Heart left ventricle (tissue), 16 donors: ENCODE measurements at regions not wholly inside any gene's neighbourhood (a gene's known extent, or its start where the extent isn't known, plus 50 kb on each side); places are given as distances from the start of the nearest gene placed in this dataset.
"Not testable (repeated sequence)": the region's sequence is repeated elsewhere in the genome, so short reads cannot be mapped to it uniquely, and the experiment has no call there.

Experiments
- ATAC-seq, 4 donors: fragments of 200-7000 bp; cut with Tn5 transposase; one replicate each; pipeline ENCODE4 v1.9.1; 2020 to 2022; ENCODE audit warnings: moderate library complexity in 4 of 4, mild to moderate bottlenecking in 3 of 4, moderate number of reproducible peaks in 1 of 4
- DNase-seq, 5 donors: peaks; one replicate each; pipeline ENCODE4 v3.0.0-alpha.2; 2020
- H3K27ac ChIP-seq, 12 donors: fragments of 200-600 bp; sonication (generic) in 4 of 12; one replicate each; pipeline versions ENCODE4 v1.5.0 to v1.8.0; 2016 to 2022; ENCODE audit warnings: mild to moderate bottlenecking in 2 of 12
- H3K27me3 ChIP-seq, 9 donors: fragments of 200-600 bp; sonication (generic) in 2 of 9; one replicate each; pipeline versions ENCODE4 v1.5.1 to v1.8.0; 2016 to 2022; ENCODE audit warnings: mild to moderate bottlenecking in 3 of 9
- H3K36me3 ChIP-seq, 9 donors: fragments of 200-600 bp; sonication (generic) in 2 of 9; one replicate each; pipeline versions ENCODE4 v1.5.0 to v1.8.0; 2018 to 2022; ENCODE audit warnings: mild to moderate bottlenecking in 2 of 9
- H3K4me1 ChIP-seq, 12 donors: fragments of 200-600 bp; sonication (generic) in 4 of 12; one replicate each; pipeline versions ENCODE4 v1.5.0 to v1.8.0; 2016 to 2022; ENCODE audit warnings: mild to moderate bottlenecking in 3 of 12
- H3K4me3 ChIP-seq, 12 donors: fragments of 200-600 bp; sonication (generic) in 4 of 12; one replicate each; pipeline versions ENCODE4 v1.5.0 to v1.8.0; 2017 to 2022; ENCODE audit warnings: mild to moderate bottlenecking in 9 of 12, moderate library complexity in 4 of 12
- H3K9me3 ChIP-seq, 12 donors: fragments of 200-600 bp; sonication (generic) in 4 of 12; one replicate each; pipeline versions ENCODE4 v1.5.0 to v1.8.0; 2016 to 2022; ENCODE audit warnings: mild to moderate bottlenecking in 1 of 12
- CTCF ChIP-seq, 12 donors: fragments of 200-600 bp; sonication (generic) in 4 of 12; IDR thresholded peaks; one replicate each; pipeline versions ENCODE4 v1.5.0 to v1.8.0; 2018 to 2022; ENCODE audit warnings: antibody characterized with exemption in 12 of 12, mild to moderate bottlenecking in 5 of 12
- POLR2A ChIP-seq, 2 donors: fragments of 450-650 bp; IDR thresholded peaks; one replicate each; pipeline ENCODE4 v1.6.1; 2017; ENCODE audit warnings: antibody characterized with exemption in 2 of 2, mild to moderate bottlenecking in 2 of 2, moderate library complexity in 2 of 2
- WGBS, 4 donors: extraction: QIAGEN DNeasy Blood & Tissue Kit in 2 of 4; methylation state at CpG; one replicate each; pipeline versions ENCODE4 v1.1.5 to v1.1.7; 2013 to 2018; 5-methylcytosine and 5-hydroxymethylcytosine counted together
- intact Hi-C, 10 donors: fragments of 100-400 bp; cut with DNase I; formaldehyde crosslinking; loops; one replicate each; pipeline versions ENCODE4 v1.11.1 to v1.14.2; 2022
- donor health status: ischemic (EF 13 %, LVEDD 7.1; RV severe dilation, severe dysfunction).
- donor health status: healthy with polysubstance abuse.
- donor health status: DM: no; HTN: yes; CAD: no.
- donor health status: DM: no; HTN: no; CAD: no.
- donor health status: ischemic (EF 25% LVEDD 6.9; RV normal size, moderate dysfunction).
- donor health status: ischemic (EF 25% LVEDD 5.7; RV mildly dilated, moderate dysfunction).
- donor health status: healthy.
- donor health status: DM: yes; HTN: yes; CAD: no.
- donor health status: ischemic (EF 35%, LVEDD 5.7; RV mildly dilated, moderate dysfunction).
- donor health status: nonischemic (EF 11% LVEDD 7.7; RV severe dilation, severe dysfunction).
- donor health status: DM: yes; HTN: yes; CAD: no.
- donor health status: PGD.
- donor health status: ischemic (EF 29% LVEDD 5.4; RV normal size, mild dysfunction).
- donor health status: nonischemic (EF 23%, LVEDD 6.1; RV moderate dilation, normal function).

DNA sequence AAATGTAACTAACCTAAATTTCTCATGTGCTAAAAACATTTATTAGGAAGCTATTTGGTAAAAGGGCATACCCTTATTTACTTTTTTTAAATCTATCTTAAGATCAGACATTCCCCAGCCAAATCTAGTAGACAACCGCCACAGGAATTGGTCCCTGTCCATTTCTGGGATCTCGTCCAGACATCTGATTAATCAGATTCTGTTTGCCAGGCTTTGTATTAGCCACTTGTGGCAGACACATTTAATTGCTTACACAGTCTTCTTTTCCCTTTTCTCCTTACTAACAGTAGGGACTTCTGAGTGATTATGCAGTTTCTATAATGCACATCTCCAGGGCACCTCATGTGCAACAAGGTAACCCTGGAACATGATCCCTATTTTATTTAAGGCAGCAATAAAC lies 449.0 kb upstream of the RGS18 start:
- no peak overlapping the region for H3K4me3 ChIP-seq
- 47 to 56% (median 55%) methylated on average over 2 of the region's 2 CpGs for WGBS, 4 donors
- no peaks in the 10 kb centered on the region for H3K36me3 ChIP-seq
- intact Hi-C loops, result no loop called here
- H3K27me3 ChIP-seq, result no peaks in the 10 kb centered on the region
- no peak overlapping the region for H3K27ac ChIP-seq
- DNase-seq (no peak), ATAC-seq (no peak)
- TF ChIP-seq CTCF (IDR thresholded peaks at IDR 0.05), result no peak
- TF ChIP-seq POLR2A (IDR thresholded peaks at IDR 0.05), result no peak
- no peaks in the 10 kb centered on the region for H3K9me3 ChIP-seq
- no peaks in the 10 kb centered on the region for H3K4me1 ChIP-seq

- Histone ChIP-seq H3K27me3 (peaks cover 0 to 4% (median 0%) of the 10 kb centered on the region in 9 donors), H3K4me3 (no peak overlapping the region), H3K9me3 (no peaks in the 10 kb centered on the region), H3K36me3 (no peaks in the 10 kb centered on the region), H3K27ac (no peak overlapping the region), H3K4me1 (no peaks in the 10 kb centered on the region)
- ATAC-seq, result no peak
- DNase-seq, result no peak
- WGBS, 4 donors, result 60 to 80% (median 67%) methylated on average over 6 of the region's 6 CpGs
- intact Hi-C loops, result no loop called here
- TF ChIP-seq POLR2A (IDR thresholded peaks at IDR 0.05) (no peak), CTCF (IDR thresholded peaks at IDR 0.05) (no peak)
These were observed 446.3 kb upstream of the RGS18 start for GRCh38 chr1:191711961-191712360.

DNA sequence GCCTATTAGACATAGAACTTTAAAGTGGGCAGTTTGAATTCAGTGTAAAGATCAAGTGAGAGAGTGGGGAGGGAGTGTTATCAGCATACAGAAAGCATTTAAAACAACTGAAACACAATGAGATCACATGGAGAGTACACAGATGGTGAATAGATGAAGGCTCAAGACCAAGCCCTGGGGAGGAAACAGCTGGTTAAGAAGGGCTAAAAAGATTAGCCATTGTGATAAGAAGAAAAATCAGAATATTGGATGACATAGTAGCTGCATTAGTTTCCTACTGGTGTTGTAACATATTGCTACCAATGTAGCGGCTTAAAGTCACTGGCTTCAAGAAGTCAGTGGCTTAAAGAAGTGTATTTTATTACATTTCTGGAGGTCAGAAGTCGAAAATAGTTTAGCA lies 443.4 kb upstream of the RGS18 start:
- Histone ChIP-seq H3K36me3 (no peaks in the 10 kb centered on the region), H3K9me3 (no peaks in the 10 kb centered on the region), H3K27ac (no peak overlapping the region), H3K27me3 (peaks cover 0 to 4% (median 0%) of the 10 kb centered on the region in 9 donors), H3K4me3 (no peak overlapping the region), H3K4me1 (no peaks in the 10 kb centered on the region)
- 57 to 71% (median 62%) methylated on average over 2 of the region's 2 CpGs for WGBS, 4 donors
- no peak for TF ChIP-seq CTCF (IDR thresholded peaks at IDR 0.05)
- TF ChIP-seq POLR2A (IDR thresholded peaks at IDR 0.05), result no peak
- DNase-seq (no peak), ATAC-seq (no peak)
- intact Hi-C loops, result no loop called here

GRCh38 chr1:191729742-191730141 lies 428.5 kb upstream of the RGS18 start:
- TF ChIP-seq CTCF (IDR thresholded peaks at IDR 0.05) (no peak), POLR2A (IDR thresholded peaks at IDR 0.05) (no peak)
- Histone ChIP-seq H3K9me3 (no peaks in the 10 kb centered on the region), H3K36me3 (no peaks in the 10 kb centered on the region), H3K27me3 (no peaks in the 10 kb centered on the region), H3K4me3 (no peak overlapping the region), H3K4me1 (no peaks in the 10 kb centered on the region), H3K27ac (no peak overlapping the region)
- ATAC-seq (no peak), DNase-seq (no peak)
- intact Hi-C loops, result no loop called here
- WGBS, 4 donors, result 64 to 74% (median 68%) methylated on average over 3 of the region's 3 CpGs

DNA sequence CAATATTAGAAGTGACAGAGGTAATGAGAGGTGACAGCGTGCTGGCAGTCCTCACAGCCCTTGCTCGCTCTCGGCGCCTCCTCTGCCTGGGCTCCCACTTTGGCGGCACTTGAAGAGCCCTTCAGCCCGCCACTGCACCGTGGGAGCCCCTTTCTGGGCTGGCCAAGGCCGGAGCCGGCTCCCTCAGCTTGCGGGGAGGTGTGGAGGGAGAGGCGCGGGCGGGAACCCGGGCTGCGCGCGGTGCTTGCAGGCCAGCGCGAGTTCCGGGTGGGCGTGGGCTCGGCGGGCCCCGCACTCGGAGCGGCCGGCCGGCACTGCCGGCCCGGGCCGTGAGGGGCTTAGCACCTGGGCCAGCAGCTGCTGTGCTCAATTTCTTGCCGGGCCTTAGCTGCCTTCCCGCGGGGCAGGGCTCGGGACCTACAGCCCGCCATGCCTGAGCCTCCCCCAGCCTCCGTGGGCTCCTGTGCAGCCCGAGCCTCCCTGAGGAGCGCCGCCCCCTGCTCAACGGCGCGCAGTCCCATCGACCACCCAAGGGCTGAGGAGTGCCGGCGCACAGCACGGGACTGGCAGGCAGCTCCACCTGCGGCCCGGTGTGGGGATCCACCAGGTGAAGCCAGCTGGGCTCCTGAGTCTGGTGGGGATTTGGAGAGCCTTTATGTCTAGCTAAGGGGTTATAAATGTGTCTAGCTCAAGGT lies 426.5 kb upstream of the RGS18 start:
- 94 to 96% (median 95%) methylated on average over 26 to 49 of the region's 49 CpGs for WGBS, 4 donors
- H3K27ac ChIP-seq, intact Hi-C loops, H3K27me3 ChIP-seq, H3K4me3 ChIP-seq, H3K4me1 ChIP-seq, H3K36me3 ChIP-seq, DNase-seq, ATAC-seq, H3K9me3 ChIP-seq: not testable (repeated sequence)
